Breast epithelium (tissue), 3 donors: ENCODE measurements at regions not wholly inside any gene's neighbourhood (a gene's known extent, or its start where the extent isn't known, plus 50 kb on each side); places are given as distances from the start of the nearest gene placed in this dataset.

Experiments used
- CTCF ChIP-seq, 3 donors: fragments of 450-650 bp; IDR thresholded peaks; one replicate each; pipeline ENCODE4 v1.5.1; 2016 to 2017; ENCODE audit warnings: antibody characterized with exemption in 3 of 3, mild to moderate bottlenecking in 3 of 3, moderate library complexity in 3 of 3
- POLR2A ChIP-seq: fragments of 450-650 bp; IDR thresholded peaks from one replicate; pipeline ENCODE4 v1.6.1; 2016; ENCODE audit warnings: antibody characterized with exemption, mild to moderate bottlenecking, moderate library complexity

DNA sequence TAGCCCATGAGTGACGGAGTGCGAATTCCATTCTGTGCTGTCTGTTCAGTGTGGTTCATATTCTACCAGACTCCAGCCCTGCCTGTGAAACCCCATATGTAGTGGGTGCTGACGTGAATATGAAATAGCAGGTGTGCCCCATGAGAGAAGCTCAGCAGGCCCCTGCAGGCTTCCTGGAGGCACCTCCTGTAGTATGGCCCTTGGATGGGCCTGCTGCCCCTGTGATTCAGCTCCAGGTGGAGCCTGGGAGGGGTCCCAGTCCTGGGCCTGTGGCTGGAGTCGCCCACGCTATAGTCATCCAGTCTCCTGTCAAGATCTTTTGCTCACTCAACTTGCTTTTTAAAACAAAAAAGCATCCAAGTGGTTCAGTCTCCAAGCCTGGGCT lies 125.5 kb downstream of the GLI2 start:
- TF ChIP-seq CTCF (IDR thresholded peaks at IDR 0.05) = no peak
- TF ChIP-seq POLR2A = no peak
